ENCODE measurements at regions not wholly inside any gene's neighbourhood (a gene's known extent, or its start where the extent isn't known, plus 50 kb on each side); places are given as distances from the start of the nearest gene placed in this dataset.
"Not testable (repeated sequence)": the region's sequence is repeated elsewhere in the genome, so short reads cannot be mapped to it uniquely, and the experiment has no call there.

- no peak for DNase-seq
These were observed 52.1 kb downstream of the PWWP3B start for GRCh38 chrX:106220177-106220576.

- no peak for DNase-seq
These were observed 75.3 kb downstream of the PWWP3B start for GRCh38 chrX:106243376-106243775.

DNA sequence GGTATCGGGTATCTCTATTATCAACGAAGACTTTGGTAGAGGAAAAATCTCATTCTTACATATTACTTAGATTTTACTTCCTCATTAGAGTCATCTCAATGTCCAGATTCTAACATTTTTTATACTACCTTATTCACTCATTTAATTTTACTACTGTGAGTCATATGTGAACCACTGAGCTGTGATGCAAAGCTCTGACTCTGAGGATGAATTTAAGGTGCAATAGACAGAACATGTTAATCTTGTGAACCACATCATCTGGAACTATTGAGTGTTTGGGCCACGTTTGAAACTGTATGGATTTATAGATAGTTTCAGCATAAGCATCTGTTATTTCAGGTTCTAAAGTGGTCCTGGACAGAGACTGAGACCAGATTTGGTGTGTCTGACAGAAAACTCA, 78.4 kb downstream of the PWWP3B start:
- DNase-seq = no peak

DNA sequence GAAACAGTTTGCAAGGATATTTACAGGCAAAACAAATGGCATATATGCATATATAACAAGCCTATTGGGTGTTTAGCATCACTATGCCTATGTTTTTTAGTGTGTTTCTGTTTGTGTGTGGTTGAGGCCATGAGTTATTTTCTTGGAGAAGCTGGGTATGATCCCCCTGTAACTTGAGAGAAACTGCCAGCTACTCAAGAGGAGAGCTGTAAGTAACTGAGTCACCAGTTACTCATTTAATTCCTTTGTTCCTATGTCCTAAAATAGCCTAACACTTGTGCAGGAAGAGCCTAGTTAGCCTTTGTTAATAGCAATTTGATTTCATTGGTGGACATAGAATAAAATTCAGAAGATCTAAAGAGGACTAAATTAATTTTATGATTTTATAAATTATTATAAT, 79.1 kb downstream of the PWWP3B start:
- no peak for DNase-seq

DNA sequence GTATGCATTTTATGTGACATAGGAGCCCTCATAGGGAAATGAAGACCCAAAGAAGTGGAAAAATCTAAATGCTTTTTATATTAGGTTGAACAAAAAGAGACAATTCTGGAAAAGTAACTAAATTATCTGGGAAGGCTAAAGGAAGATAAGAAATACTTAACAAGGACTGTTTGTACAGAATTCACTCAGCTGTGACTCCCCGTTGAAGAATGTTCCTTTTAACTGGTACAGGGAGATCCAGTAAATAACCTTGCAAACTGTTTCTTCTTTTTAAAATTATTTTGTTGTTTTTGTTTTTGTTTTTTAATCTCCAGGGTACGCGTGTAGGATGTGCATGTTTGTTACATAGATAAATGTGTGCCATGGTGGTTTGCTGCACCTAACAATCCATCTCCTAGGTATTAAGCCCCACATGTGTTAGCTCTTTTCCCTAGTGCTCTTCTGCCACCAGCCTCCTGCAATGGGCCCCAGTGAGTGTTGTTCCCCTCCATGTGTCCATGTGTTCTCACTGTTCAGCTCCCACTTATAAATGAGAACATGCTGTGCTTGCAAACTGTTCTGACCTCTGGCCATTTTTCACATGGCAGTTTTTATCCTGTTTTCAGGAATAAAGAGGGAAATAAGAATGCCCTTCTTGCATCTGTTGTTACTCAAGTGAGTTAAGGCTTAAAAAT, 81.7 kb downstream of the PWWP3B start:
- no peak for DNase-seq

GRCh38 chrX:106263817-106264216, 95.7 kb downstream of the PWWP3B start:
- no peak for DNase-seq

- DNase-seq = not testable (repeated sequence)
These were observed 106.0 kb downstream of the PWWP3B start for GRCh38 chrX:106273947-106274587.

DNA sequence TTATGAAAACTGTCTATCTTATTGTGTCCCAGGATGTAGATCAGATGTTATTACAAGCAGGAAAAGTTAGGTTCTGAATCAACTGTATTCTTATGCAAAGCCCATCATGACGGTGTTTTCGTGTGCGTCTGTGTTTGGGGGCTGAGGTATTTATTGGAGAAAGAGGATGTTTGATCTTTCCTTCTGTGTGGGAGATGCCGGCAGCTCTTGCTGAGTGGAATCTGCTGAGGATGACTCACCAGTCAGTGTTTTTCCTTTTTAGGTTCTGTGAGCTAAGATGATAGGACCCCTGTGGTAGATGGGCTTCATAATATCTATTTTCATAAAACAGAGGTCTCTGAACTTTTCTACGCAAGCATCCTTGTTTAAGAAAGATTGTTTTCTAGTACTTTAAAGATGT, 107.1 kb downstream of the PWWP3B start:
- DNase-seq = not testable (repeated sequence)

DNA sequence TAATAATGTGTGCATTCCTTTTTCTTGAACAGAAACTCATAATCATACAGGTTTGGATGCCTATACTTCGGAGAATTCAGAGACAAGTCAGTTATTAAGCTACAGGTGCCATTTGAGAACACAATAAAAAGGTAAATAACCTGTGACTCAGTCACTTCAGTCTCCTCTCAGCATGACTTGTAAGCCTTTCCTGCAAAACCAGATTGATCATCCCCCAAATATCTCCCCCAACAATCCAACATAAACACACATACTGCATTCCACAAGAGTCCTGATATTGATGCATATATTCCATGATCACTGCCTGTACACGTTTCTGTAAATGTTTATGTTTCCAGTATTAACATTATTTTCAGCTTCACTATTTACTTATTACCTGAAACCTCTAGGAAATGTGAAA, 110.8 kb downstream of the PWWP3B start:
- DNase-seq = no peak

DNA sequence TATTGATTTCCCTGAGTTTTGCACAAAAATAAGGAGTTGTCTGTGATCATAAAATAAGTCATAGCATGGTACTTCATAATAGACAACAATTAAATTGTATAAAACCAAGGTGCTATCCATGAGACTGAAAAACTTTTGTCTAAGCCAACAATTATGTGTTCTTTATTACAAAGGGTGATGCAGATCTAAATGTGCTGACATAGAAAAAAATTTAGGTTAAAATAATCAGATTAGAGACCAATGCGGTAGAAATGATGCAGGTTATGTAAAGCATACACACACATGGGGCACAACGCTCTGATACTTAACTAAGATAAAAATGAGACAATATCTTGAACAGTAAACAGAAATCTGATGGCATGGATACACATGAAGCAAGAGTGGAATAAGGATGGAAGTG, 113.3 kb downstream of the PWWP3B start:
- DNase-seq = no peak

- DNase-seq = no peak
These were observed 115.7 kb downstream of the PWWP3B start for GRCh38 chrX:106283841-106284240.

DNA sequence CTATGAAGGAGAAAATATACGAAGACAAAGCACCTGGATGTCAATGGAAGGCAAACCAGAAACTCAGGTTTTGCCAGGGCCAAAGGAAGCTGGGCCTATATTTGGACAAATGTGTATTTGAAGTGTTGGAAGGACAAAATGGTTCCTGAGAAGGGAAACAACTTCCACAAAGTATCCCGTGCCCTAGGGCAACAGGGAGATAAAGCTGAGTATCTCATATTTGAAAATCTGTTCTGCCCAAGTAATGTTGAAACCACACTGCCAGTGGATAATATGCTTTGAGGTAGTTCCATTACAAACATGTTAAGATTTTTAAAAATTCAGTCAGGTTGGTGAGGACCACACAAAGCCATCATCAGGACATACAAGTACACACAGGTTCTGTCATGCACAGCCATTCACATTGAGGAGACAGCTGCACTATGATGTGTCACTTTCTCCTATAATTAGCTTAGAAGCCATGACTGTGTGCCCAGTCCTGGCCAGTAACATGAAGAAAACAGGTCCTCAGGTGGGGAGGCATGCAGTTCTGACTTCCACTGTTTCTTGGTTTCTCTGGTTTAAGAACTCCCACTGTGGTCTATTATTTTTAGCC, 116.4 kb downstream of the PWWP3B start:
- no peak for DNase-seq

DNA sequence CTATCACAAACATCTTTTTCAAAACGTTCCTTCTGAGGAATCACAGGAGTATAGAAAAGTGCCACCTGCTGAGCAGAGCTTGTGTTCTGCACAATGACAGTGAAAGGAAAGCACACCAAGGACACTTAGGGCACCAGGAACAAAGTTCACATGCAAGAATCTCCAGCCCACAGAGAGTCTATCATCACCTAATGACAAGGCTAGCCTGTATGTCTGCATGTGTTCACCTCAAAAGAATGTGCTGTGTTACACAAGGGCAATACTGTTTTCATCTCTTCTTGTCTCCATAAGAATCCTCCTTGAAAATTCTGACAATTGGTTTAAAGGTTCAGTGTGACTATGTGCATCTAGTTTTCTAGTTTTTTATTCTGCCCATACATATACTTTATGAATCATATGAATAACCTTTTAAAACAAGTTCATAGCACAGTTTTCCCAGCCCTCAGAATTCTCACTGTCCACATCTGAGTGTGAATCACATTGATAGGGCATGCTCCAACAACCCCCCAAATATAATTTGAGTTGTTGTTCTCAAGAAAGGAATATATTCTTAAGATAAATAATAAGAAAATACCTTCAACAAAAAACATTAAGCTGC, 118.0 kb downstream of the PWWP3B start:
- DNase-seq = no peak

DNA sequence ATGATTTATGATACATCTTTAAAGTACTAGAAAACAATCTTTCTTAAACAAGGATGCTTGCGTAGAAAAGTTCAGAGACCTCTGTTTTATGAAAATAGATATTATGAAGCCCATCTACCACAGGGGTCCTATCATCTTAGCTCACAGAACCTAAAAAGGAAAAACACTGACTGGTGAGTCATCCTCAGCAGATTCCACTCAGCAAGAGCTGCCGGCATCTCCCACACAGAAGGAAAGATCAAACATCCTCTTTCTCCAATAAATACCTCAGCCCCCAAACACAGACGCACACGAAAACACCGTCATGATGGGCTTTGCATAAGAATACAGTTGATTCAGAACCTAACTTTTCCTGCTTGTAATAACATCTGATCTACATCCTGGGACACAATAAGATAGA, 122.7 kb downstream of the PWWP3B start:
- DNase-seq = not testable (repeated sequence)

DNA sequence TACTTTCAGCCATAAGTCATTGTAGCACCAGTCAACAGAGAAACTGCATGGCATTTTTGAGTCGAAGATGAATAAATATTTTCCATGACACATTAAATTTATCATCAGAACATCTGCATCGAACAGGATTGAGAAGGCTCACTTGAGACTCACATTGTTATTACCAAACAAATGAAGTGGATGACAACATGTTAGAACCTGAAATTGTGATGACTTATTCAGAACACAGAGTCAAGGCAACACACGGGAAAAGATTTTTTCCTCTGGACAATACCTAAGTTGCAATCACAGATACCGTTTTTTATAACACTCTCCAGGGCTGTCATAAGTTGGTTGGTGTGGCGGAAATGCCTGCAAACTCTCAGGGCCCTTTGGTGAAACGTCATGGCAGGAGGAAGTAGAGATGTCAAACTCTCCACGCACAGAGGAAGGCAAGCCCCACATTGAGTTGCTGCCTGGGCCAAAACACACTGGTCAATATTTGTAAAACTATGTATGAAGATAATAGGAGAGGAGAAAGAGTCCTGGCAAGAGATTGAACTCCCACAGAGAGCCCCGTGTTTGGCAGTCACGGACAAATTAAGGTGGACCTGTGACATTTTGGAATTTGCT, 123.8 kb downstream of the PWWP3B start:
- not testable (repeated sequence) for DNase-seq

DNA sequence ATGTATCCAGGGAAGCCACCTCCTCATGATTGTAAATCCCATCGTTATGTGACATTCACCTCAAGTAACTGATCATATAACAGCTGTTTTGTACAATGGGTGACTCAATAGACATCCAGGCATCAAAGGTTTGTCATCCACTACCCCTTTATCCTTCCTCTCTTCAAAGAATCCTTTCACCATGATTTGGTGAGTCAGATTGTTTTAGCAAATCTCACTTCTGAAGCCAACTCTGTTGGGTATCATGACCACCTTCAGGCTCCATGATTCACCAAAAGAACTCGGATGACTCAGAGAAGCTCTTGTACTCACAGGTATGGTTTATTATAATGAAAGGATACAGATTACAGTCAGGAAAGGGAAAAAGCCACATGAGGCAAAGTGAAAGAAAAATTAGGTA, 132.1 kb downstream of the PWWP3B start:
- DNase-seq = no peak

DNA sequence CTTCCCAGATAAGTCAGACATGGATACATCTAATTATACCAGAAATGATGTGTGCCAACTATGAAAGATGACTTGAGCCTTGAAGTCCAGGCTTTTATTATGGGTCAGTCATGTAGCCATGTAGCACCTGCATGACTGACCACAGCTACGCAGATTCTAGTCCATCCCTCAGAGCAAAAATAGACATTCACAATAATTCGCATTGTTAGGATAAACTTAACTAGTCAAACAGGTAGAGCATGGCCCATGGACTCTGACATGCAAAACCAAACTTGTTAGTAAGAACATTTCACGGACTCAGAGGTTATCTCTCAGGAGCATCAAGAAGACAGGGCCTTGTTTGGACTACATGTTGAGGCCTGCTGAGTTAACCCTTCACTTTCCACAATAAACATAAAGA, 132.6 kb downstream of the PWWP3B start:
- DNase-seq = no peak

GRCh38 chrX:106302304-106302703, 134.2 kb downstream of the PWWP3B start:
- no peak for DNase-seq

GRCh38 chrX:106306391-106306947, 138.4 kb downstream of the PWWP3B start:
- DNase-seq = no peak

DNA sequence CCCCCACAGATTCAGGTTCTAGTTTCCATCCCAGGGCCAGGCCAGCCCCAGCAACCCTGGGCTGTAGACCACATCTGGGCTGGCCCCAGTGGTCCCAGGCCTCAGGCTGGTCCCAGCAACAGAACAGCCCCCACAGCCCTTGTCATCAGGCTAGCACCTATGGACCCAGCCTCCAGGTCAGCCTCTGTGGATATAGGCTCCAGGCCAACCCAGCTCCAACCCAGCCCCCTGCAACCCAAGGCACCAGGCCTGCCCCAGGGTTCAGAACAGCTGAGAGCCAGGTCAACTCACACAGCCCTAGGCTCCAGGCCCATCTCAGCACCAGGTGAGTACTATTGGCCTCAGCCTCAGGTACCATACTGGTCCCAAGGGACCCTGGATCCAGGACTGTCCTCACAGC, 155.3 kb downstream of the PWWP3B start:
- DNase-seq = no peak

- no peak for DNase-seq
These were observed 163.5 kb downstream of the PWWP3B start for GRCh38 chrX:106331606-106332005.

GRCh38 chrX:106341823-106342222, 173.7 kb downstream of the PWWP3B start:
- DNase-seq = no peak

DNA sequence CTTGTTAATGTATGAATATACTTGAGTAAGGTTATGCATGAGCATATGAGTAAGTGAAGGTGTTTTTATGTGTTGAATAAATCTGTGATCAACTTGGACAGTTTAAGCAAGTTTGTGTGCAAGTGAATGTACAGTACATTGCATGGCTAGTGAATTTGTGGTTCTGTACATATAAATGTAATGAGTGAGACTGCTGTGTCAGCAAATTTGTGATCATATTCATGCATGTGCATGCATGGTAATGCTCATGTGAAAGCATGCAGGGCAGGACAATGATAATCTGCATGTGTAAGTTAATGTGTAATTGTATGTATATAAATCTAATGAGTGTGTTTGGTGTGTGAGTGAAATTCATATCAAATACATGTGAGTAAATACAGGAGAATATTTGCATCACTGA, 188.5 kb downstream of the PWWP3B start:
- no peak for DNase-seq

Measured in NCI-H1092 treated with DMSO at 0.1 percent for 48 hours (cell line).